ENCODE measurements at regions not wholly inside any gene's neighbourhood (a gene's known extent, or its start where the extent isn't known, plus 50 kb on each side); places are given as distances from the start of the nearest gene placed in this dataset.
A peak's percentile ranks its signal among the peaks of the same experiment; 100 is the strongest.
"Not testable (repeated sequence)": the region's sequence is repeated elsewhere in the genome, so short reads cannot be mapped to it uniquely, and the experiment has no call there.

GRCh38 chr4:163693211-163693610 lies 198.7 kb downstream of the TMA16 start:
- in situ Hi-C loops (cut with HindIII; ENCODE audit: low sequenced_read_pairs), result no loop called here
- DNase-seq (ENCODE audit: low read depth, low spot score), result peak; percentile 78
- H3K4me3 ChIP-seq (ENCODE audit: low read depth, low read length), result no peak overlapping the region
- TF ChIP-seq, protein P1, sequence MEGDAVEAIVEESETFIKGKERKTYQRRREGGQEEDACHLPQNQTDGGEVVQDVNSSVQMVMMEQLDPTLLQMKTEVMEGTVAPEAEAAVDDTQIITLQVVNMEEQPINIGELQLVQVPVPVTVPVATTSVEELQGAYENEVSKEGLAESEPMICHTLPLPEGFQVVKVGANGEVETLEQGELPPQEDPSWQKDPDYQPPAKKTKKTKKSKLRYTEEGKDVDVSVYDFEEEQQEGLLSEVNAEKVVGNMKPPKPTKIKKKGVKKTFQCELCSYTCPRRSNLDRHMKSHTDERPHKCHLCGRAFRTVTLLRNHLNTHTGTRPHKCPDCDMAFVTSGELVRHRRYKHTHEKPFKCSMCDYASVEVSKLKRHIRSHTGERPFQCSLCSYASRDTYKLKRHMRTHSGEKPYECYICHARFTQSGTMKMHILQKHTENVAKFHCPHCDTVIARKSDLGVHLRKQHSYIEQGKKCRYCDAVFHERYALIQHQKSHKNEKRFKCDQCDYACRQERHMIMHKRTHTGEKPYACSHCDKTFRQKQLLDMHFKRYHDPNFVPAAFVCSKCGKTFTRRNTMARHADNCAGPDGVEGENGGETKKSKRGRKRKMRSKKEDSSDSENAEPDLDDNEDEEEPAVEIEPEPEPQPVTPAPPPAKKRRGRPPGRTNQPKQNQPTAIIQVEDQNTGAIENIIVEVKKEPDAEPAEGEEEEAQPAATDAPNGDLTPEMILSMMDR (IDR thresholded peaks at IDR 0.05; ENCODE audit: low read depth, low read length), result no peak

DNA sequence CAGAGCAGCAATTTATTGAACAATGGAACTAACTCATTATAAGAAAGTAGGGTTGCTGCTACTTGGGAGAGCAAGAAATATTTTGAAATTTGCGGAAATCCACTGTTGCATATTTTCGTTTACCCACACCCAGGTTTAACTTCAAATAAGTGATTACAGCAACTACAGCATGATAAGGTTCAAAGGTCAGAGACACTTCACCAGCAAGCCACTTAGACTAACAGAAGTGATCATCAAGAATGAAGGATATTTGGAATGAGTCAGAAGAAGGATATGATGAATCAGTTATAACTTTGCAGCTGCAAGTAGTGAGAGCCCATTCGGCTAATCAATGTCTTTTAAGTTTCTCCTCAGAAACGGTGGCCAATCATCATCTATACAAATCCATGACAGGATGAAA lies 199.3 kb downstream of the TMA16 start:
- TF ChIP-seq, protein P1 (IDR thresholded peaks at IDR 0.05; ENCODE audit: low read depth, low read length), result no peak
- no peak overlapping the region for H3K4me3 ChIP-seq (ENCODE audit: low read depth, low read length)
- in situ Hi-C loops (cut with HindIII; ENCODE audit: low sequenced_read_pairs), result no loop called here
- peak; percentile 65 for DNase-seq (ENCODE audit: low read depth, low spot score)

GRCh38 chr4:163694385-163694784 lies 199.9 kb downstream of the TMA16 start:
- TF ChIP-seq, protein P1 (IDR thresholded peaks at IDR 0.05; ENCODE audit: low read depth, low read length), result no peak

GRCh38 chr4:163697121-163697520 lies 202.6 kb downstream of the TMA16 start:
- no peak overlapping the region for H3K4me3 ChIP-seq (ENCODE audit: low read depth, low read length)
- in situ Hi-C loops (cut with HindIII; ENCODE audit: low sequenced_read_pairs), result no loop called here
- DNase-seq (ENCODE audit: low read depth, low spot score), result peak; percentile 25
- TF ChIP-seq, protein P1 (IDR thresholded peaks at IDR 0.05; ENCODE audit: low read depth, low read length), result no peak

More at GRCh38 chr4:163694385-163694784, 199.9 kb downstream of the TMA16 start:
- H3K4me3 ChIP-seq (ENCODE audit: low read depth, low read length), result no peak overlapping the region
- in situ Hi-C loops (cut with HindIII; ENCODE audit: low sequenced_read_pairs), result no loop called here
- DNase-seq (ENCODE audit: low read depth, low spot score), result peak; percentile 47

GRCh38 chr4:163700383-163700782 lies 205.9 kb downstream of the TMA16 start:
- in situ Hi-C loops (cut with HindIII; ENCODE audit: low sequenced_read_pairs); DNase-seq (ENCODE audit: low read depth, low spot score); H3K4me3 ChIP-seq (ENCODE audit: low read depth, low read length): not testable (repeated sequence)

DNA sequence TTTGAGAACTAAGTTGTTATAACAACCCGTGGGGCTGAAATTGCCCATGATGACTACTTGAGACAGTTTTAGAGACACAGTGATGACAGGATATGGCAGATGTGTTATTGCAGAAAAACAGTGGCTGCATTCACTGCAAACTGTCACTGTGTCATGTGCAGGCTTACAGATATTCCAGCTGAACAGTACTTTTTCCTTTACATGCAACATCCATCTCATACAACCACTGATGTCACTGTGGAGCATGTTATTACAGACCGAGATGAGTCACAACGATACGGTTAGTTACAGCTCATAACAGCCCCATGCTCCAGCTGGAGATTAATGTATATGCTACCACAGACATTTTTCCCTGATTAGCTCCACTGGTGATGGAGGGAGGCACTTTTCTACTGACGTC lies 207.4 kb downstream of the TMA16 start:
- DNase-seq (ENCODE audit: low read depth, low spot score), result peak; percentile 78
- TF ChIP-seq, protein P1 (IDR thresholded peaks at IDR 0.05; ENCODE audit: low read depth, low read length), result no peak
- no peak overlapping the region for H3K4me3 ChIP-seq (ENCODE audit: low read depth, low read length)
- in situ Hi-C loops (cut with HindIII; ENCODE audit: low sequenced_read_pairs), result no loop called here

- no peak overlapping the region for H3K4me3 ChIP-seq (ENCODE audit: low read depth, low read length)
- no peak for DNase-seq (ENCODE audit: low read depth, low spot score)
- in situ Hi-C loops (cut with HindIII; ENCODE audit: low sequenced_read_pairs), result no loop called here
- TF ChIP-seq, protein P1 (IDR thresholded peaks at IDR 0.05; ENCODE audit: low read depth, low read length), result no peak
Measured at GRCh38 chr4:163702736-163703135, 208.2 kb downstream of the TMA16 start.
